ENCODE measurements at regions not wholly inside any gene's neighbourhood (a gene's known extent, or its start where the extent isn't known, plus 50 kb on each side); places are given as distances from the start of the nearest gene placed in this dataset.

- ChIA-PET POLR2A (ENCODE audit: low non-redundant PET) (no interaction called here), CTCF (no interaction called here)
- DNase-seq (ENCODE audit: low spot score), result no peak
- BruUV-seq (replicated peaks), result no TSS peak
- Histone ChIP-seq H3K27ac (ENCODE audit: low read depth, low read length, poor library complexity, severe bottlenecking) (no peak overlapping the region), H3K27me3 (replicated peaks; ENCODE audit: insufficient read depth, low read depth, low read length, poor library complexity) (peaks cover 8% of the 10 kb centered on the region), H3K4me3 (ENCODE audit: low read depth, low read length, poor library complexity, severe bottlenecking) (no peak overlapping the region), H3K9me3 (ENCODE audit: low read depth, low read length, poor library complexity, severe bottlenecking) (no peaks in the 10 kb centered on the region), H3K4me1 (ENCODE audit: insufficient read depth, low read length, poor library complexity, severe bottlenecking) (no peaks in the 10 kb centered on the region), H3K36me3 (ENCODE audit: insufficient read depth, low read length, poor library complexity, severe bottlenecking) (no peaks in the 10 kb centered on the region)
- TF ChIP-seq, protein P1, sequence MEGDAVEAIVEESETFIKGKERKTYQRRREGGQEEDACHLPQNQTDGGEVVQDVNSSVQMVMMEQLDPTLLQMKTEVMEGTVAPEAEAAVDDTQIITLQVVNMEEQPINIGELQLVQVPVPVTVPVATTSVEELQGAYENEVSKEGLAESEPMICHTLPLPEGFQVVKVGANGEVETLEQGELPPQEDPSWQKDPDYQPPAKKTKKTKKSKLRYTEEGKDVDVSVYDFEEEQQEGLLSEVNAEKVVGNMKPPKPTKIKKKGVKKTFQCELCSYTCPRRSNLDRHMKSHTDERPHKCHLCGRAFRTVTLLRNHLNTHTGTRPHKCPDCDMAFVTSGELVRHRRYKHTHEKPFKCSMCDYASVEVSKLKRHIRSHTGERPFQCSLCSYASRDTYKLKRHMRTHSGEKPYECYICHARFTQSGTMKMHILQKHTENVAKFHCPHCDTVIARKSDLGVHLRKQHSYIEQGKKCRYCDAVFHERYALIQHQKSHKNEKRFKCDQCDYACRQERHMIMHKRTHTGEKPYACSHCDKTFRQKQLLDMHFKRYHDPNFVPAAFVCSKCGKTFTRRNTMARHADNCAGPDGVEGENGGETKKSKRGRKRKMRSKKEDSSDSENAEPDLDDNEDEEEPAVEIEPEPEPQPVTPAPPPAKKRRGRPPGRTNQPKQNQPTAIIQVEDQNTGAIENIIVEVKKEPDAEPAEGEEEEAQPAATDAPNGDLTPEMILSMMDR (conservative IDR thresholded peaks at IDR 0.05; ENCODE audit: low read depth, low read length), result no peak
- TF ChIP-seq EZH2 (IDR thresholded peaks at IDR 0.05; ENCODE audit: borderline replicate concordance, low read depth, low read length, poor library complexity, severe bottlenecking), result no peak
- intact Hi-C loops (cut with micrococcal nuclease; ENCODE audit: unreplicated experiment), result no loop called here
Measured at GRCh38 chr15:29401644-29402043, 132.0 kb upstream of the NSMCE3 start.

GRCh38 chr15:29400701-29401100 is 131.1 kb upstream of the NSMCE3 start:
- ChIA-PET CTCF (no interaction called here), POLR2A (ENCODE audit: low non-redundant PET) (no interaction called here)
- DNase-seq (ENCODE audit: low spot score), result no peak
- TF ChIP-seq, protein P1 (conservative IDR thresholded peaks at IDR 0.05; ENCODE audit: low read depth, low read length), result no peak
- TF ChIP-seq EZH2 (IDR thresholded peaks at IDR 0.05; ENCODE audit: borderline replicate concordance, low read depth, low read length, poor library complexity, severe bottlenecking), result no peak
- Histone ChIP-seq H3K27me3 (replicated peaks; ENCODE audit: insufficient read depth, low read depth, low read length, poor library complexity) (peaks cover 8% of the 10 kb centered on the region), H3K4me3 (ENCODE audit: low read depth, low read length, poor library complexity, severe bottlenecking) (no peak overlapping the region), H3K36me3 (ENCODE audit: insufficient read depth, low read length, poor library complexity, severe bottlenecking) (no peaks in the 10 kb centered on the region), H3K9me3 (ENCODE audit: low read depth, low read length, poor library complexity, severe bottlenecking) (no peaks in the 10 kb centered on the region), H3K27ac (ENCODE audit: low read depth, low read length, poor library complexity, severe bottlenecking) (no peak overlapping the region), H3K4me1 (ENCODE audit: insufficient read depth, low read length, poor library complexity, severe bottlenecking) (no peaks in the 10 kb centered on the region)
- intact Hi-C loops (cut with micrococcal nuclease; ENCODE audit: unreplicated experiment), result no loop called here
- BruUV-seq (replicated peaks), result no TSS peak

DNA sequence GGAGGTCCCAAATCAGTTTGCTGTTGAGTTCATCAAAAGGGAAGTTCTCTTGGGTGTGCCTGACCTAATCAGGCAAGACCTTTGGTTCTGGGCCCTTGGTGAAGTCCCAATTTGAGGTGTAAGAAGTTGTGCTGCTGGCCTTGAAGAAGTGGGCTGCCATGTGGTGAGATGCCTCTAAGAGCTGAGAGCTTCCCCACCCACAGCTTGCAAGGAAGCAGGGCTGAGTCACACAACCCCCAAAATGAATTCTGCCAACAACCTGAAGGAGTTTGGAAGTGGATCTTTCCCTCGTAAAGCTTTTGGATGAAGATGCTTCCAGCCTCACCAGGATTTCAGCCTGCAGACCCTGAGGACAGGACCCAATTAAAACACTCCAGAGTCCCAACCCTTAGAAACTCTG is 129.3 kb upstream of the NSMCE3 start:
- TF ChIP-seq EZH2 (IDR thresholded peaks at IDR 0.05; ENCODE audit: borderline replicate concordance, low read depth, low read length, poor library complexity, severe bottlenecking), result no peak
- TF ChIP-seq, protein P1 (conservative IDR thresholded peaks at IDR 0.05; ENCODE audit: low read depth, low read length), result no peak
- BruUV-seq (replicated peaks), result no TSS peak
- no peak for DNase-seq (ENCODE audit: low spot score)
- no peaks in the 10 kb centered on the region for H3K9me3 ChIP-seq (ENCODE audit: low read depth, low read length, poor library complexity, severe bottlenecking)
- H3K4me1 ChIP-seq (ENCODE audit: insufficient read depth, low read length, poor library complexity, severe bottlenecking), result no peaks in the 10 kb centered on the region
- no peak overlapping the region for H3K27ac ChIP-seq (ENCODE audit: low read depth, low read length, poor library complexity, severe bottlenecking)
- peaks cover 8% of the 10 kb centered on the region for H3K27me3 ChIP-seq (replicated peaks; ENCODE audit: insufficient read depth, low read depth, low read length, poor library complexity)
- ChIA-PET CTCF (no interaction called here), POLR2A (ENCODE audit: low non-redundant PET) (no interaction called here)
- intact Hi-C loops (cut with micrococcal nuclease; ENCODE audit: unreplicated experiment), result no loop called here
- H3K36me3 ChIP-seq (ENCODE audit: insufficient read depth, low read length, poor library complexity, severe bottlenecking), result no peaks in the 10 kb centered on the region
- no peak overlapping the region for H3K4me3 ChIP-seq (ENCODE audit: low read depth, low read length, poor library complexity, severe bottlenecking)

Measured in A673 (cell line).